Peyer's patch (tissue), 4 donors: ENCODE measurements at regions not wholly inside any gene's neighbourhood (a gene's known extent, or its start where the extent isn't known, plus 50 kb on each side); places are given as distances from the start of the nearest gene placed in this dataset.
"Not testable (repeated sequence)": the region's sequence is repeated elsewhere in the genome, so short reads cannot be mapped to it uniquely, and the experiment has no call there.

ENCODE experiments used
- DNase-seq, 3 donors: peaks; one replicate each; pipeline ENCODE4 v3.0.0-alpha.2; 2017 to 2019
- H3K27ac ChIP-seq, 4 donors: fragments of 200-600 bp; sonication (generic); one replicate each; pipeline ENCODE4 v1.5.1; 2016 to 2019
- H3K27me3 ChIP-seq, 2 donors: fragments of 200-600 bp; sonication (generic); one replicate each; pipeline ENCODE4 v1.5.1; 2019
- H3K36me3 ChIP-seq, 3 donors: fragments of 200-600 bp; sonication (generic); one replicate each; pipeline ENCODE4 v1.5.1; 2016 to 2019
- H3K4me1 ChIP-seq, 4 donors: fragments of 200-600 bp; sonication (generic); one replicate each; pipeline ENCODE4 v1.5.1; 2016 to 2019
- H3K4me3 ChIP-seq, 4 donors: fragments of 200-600 bp; sonication (generic); 1 replicate in 3 of 4; 2 replicates in 1 of 4; pipeline ENCODE4 v1.5.1; 2016 to 2019; ENCODE audit warnings: mild to moderate bottlenecking in 1 of 4
- H3K9me3 ChIP-seq, 4 donors: fragments of 200-600 bp; sonication (generic); one replicate each; pipeline ENCODE4 v1.5.1; 2016 to 2019; ENCODE audit warnings: mild to moderate bottlenecking in 1 of 4
- CTCF ChIP-seq, 6 experiments: fragments of 450-650 bp in 4 of 6; fragments of 200-600 bp in 2 of 6; sonication (generic) in 1 of 6; IDR thresholded peaks; one replicate each; pipeline ENCODE4 v1.5.1; 2017 to 2019; ENCODE audit warnings: antibody characterized with exemption in 6 of 6, mild to moderate bottlenecking in 3 of 6, moderate library complexity in 1 of 6
- POLR2A ChIP-seq, 2 donors: fragments of 450-650 bp; IDR thresholded peaks; one replicate each; pipeline ENCODE4 v1.5.1; 2017; ENCODE audit warnings: antibody characterized with exemption in 2 of 2, mild to moderate bottlenecking in 2 of 2, moderate library complexity in 2 of 2

GRCh38 chr13:111058796-111059506, 56.2 kb upstream of the ARHGEF7 start:
- TF ChIP-seq POLR2A (IDR thresholded peaks at IDR 0.05) (no peak), CTCF (IDR thresholded peaks at IDR 0.05) (no peak)
- Histone ChIP-seq H3K4me1 (no peaks in the 10 kb centered on the region), H3K9me3 (no peaks in the 10 kb centered on the region), H3K4me3 (no peak overlapping the region), H3K27me3 (no peaks in the 10 kb centered on the region), H3K36me3 (no peaks in the 10 kb centered on the region), H3K27ac (no peak overlapping the region)
- no peak for DNase-seq

GRCh38 chr13:111058339-111058738, 56.8 kb upstream of the ARHGEF7 start:
- not testable (repeated sequence) for H3K36me3 ChIP-seq, H3K27ac ChIP-seq, H3K4me3 ChIP-seq, H3K27me3 ChIP-seq, H3K9me3 ChIP-seq, DNase-seq, H3K4me1 ChIP-seq

- H3K9me3 ChIP-seq, H3K4me3 ChIP-seq, H3K36me3 ChIP-seq, H3K27me3 ChIP-seq, H3K27ac ChIP-seq, DNase-seq, H3K4me1 ChIP-seq: not testable (repeated sequence)
These were observed 63.3 kb upstream of the ARHGEF7 start for GRCh38 chr13:111051726-111052232.

GRCh38 chr13:111051041-111051725, 63.9 kb upstream of the ARHGEF7 start:
- H3K27me3 ChIP-seq = no peaks in the 10 kb centered on the region
- H3K36me3 ChIP-seq = no peaks in the 10 kb centered on the region
- no peak overlapping the region for H3K4me3 ChIP-seq
- no peak overlapping the region for H3K27ac ChIP-seq
- no peaks in the 10 kb centered on the region for H3K4me1 ChIP-seq
- no peak for DNase-seq
- no peak for TF ChIP-seq CTCF (IDR thresholded peaks at IDR 0.05)
- no peak for TF ChIP-seq POLR2A (IDR thresholded peaks at IDR 0.05)
- H3K9me3 ChIP-seq = no peaks in the 10 kb centered on the region

GRCh38 chr13:111050539-111050879, 64.6 kb upstream of the ARHGEF7 start:
- TF ChIP-seq POLR2A (IDR thresholded peaks at IDR 0.05) = no peak
- TF ChIP-seq CTCF (IDR thresholded peaks at IDR 0.05) = no peak
- Histone ChIP-seq H3K36me3 (no peaks in the 10 kb centered on the region), H3K27ac (no peak overlapping the region), H3K4me1 (no peaks in the 10 kb centered on the region), H3K4me3 (no peak overlapping the region), H3K27me3 (no peaks in the 10 kb centered on the region), H3K9me3 (no peaks in the 10 kb centered on the region)
- no peak for DNase-seq

- no peaks in the 10 kb centered on the region for H3K9me3 ChIP-seq
- DNase-seq = no peak
- peak in 4 of 6 experiments; percentile 39 to 48 (median 44) for TF ChIP-seq CTCF (IDR thresholded peaks at IDR 0.05)
- TF ChIP-seq POLR2A (IDR thresholded peaks at IDR 0.05) = no peak
- H3K36me3 ChIP-seq = no peaks in the 10 kb centered on the region
- H3K27ac ChIP-seq = no peak overlapping the region
- no peaks in the 10 kb centered on the region for H3K4me1 ChIP-seq
- H3K27me3 ChIP-seq = no peaks in the 10 kb centered on the region
- H3K4me3 ChIP-seq = no peak overlapping the region
These were observed 65.1 kb upstream of the ARHGEF7 start for GRCh38 chr13:111049791-111050538.
